Testis (tissue), 2 donors: ENCODE measurements at regions not wholly inside any gene's neighbourhood (a gene's known extent, or its start where the extent isn't known, plus 50 kb on each side); places are given as distances from the start of the nearest gene placed in this dataset.

ENCODE experiments used
- DNase-seq: peaks from one replicate; pipeline ENCODE4 v3.0.0-alpha.2; 2019
- H3K27ac ChIP-seq, 2 donors: fragments of 200-600 bp; sonication (generic); one replicate each; pipeline ENCODE4 v1.5.1; 2019
- H3K27me3 ChIP-seq: fragments of 200-600 bp; sonication (generic); one replicate; pipeline ENCODE4 v1.5.1; 2019
- H3K36me3 ChIP-seq: fragments of 200-600 bp; sonication (generic); one replicate; pipeline ENCODE4 v1.5.1; 2017; ENCODE audit warnings: low read depth; ENCODE audit errors: missing control alignments
- H3K4me1 ChIP-seq: fragments of 200-600 bp; sonication (generic); one replicate; pipeline ENCODE4 v1.5.1; 2019
- H3K4me3 ChIP-seq, 2 donors: fragments of 200-600 bp; sonication (generic); one replicate each; pipeline ENCODE4 v1.5.1; 2017 to 2019
- H3K9me3 ChIP-seq: fragments of 200-600 bp; sonication (generic); one replicate; pipeline ENCODE4 v1.5.1; 2017
- CTCF ChIP-seq, 3 experiments: fragments of 450-650 bp in 2 of 3; fragments of 200-600 bp in 1 of 3; sonication (generic) in 1 of 3; IDR thresholded peaks; one replicate each; pipeline ENCODE4 v1.5.1; 2016 to 2019; ENCODE audit warnings: antibody characterized with exemption in 3 of 3, mild to moderate bottlenecking in 2 of 3, moderate library complexity in 1 of 3
- POLR2A ChIP-seq: fragments of 450-650 bp; IDR thresholded peaks from one replicate; pipeline ENCODE4 v1.6.1; 2017; ENCODE audit warnings: antibody characterized with exemption, mild to moderate bottlenecking, moderate library complexity
- WGBS, 2 donors: methylation state at CpG; one replicate each; pipeline ENCODE4 v1.1.5; 2018; 5-methylcytosine and 5-hydroxymethylcytosine counted together
- intact Hi-C: fragments of 100-400 bp; cut with DNase I; formaldehyde crosslinking; loops from one replicate; pipeline ENCODE4 v1.15.1; 2023; ENCODE audit warnings: low total_unique reads

- TF ChIP-seq CTCF (IDR thresholded peaks at IDR 0.05): no peak
- no peak for TF ChIP-seq POLR2A
- Histone ChIP-seq H3K27ac (no peak overlapping the region), H3K9me3 (no peaks in the 10 kb centered on the region), H3K4me3 (no peak overlapping the region), H3K36me3 (no peaks in the 10 kb centered on the region), H3K27me3 (no peaks in the 10 kb centered on the region), H3K4me1 (no peaks in the 10 kb centered on the region)
- DNase-seq: no peak
- intact Hi-C loops: no loop called here
- 77 to 84% methylated on average over 7 of the region's 7 CpGs for WGBS, 2 donors
These were observed 85.6 kb downstream of the ZNF330 start for GRCh38 chr4:141306331-141306730.

GRCh38 chr4:141307241-141307689, 86.6 kb downstream of the ZNF330 start:
- Histone ChIP-seq H3K4me3 (no peak overlapping the region), H3K27me3 (no peaks in the 10 kb centered on the region), H3K9me3 (no peaks in the 10 kb centered on the region), H3K27ac (no peak overlapping the region), H3K4me1 (no peaks in the 10 kb centered on the region), H3K36me3 (no peaks in the 10 kb centered on the region)
- peak; percentile 24 to 59 (median 50) for TF ChIP-seq CTCF (IDR thresholded peaks at IDR 0.05)
- TF ChIP-seq POLR2A: no peak
- 43 to 65% methylated on average over 5 of the region's 5 CpGs for WGBS, 2 donors
- intact Hi-C loops: no loop called here
- peak; percentile 60 for DNase-seq

- no peaks in the 10 kb centered on the region for H3K27me3 ChIP-seq
- no peak overlapping the region for H3K27ac ChIP-seq
- TF ChIP-seq CTCF (IDR thresholded peaks at IDR 0.05) (no peak), POLR2A (no peak)
- H3K36me3 ChIP-seq: no peaks in the 10 kb centered on the region
- H3K4me1 ChIP-seq: no peaks in the 10 kb centered on the region
- WGBS, 2 donors: 84 to 96% methylated on average over 3 of the region's 3 CpGs
- no peaks in the 10 kb centered on the region for H3K9me3 ChIP-seq
- no peak for DNase-seq
- no peak overlapping the region for H3K4me3 ChIP-seq
- intact Hi-C loops: no loop called here
These were observed 89.2 kb downstream of the ZNF330 start for GRCh38 chr4:141309874-141310273.

- no peak overlapping the region for H3K4me3 ChIP-seq
- no peaks in the 10 kb centered on the region for H3K4me1 ChIP-seq
- intact Hi-C loops: no loop called here
- DNase-seq: no peak
- WGBS, 2 donors: 77 to 87% methylated on average over 5 of the region's 5 CpGs
- no peaks in the 10 kb centered on the region for H3K27me3 ChIP-seq
- TF ChIP-seq CTCF (IDR thresholded peaks at IDR 0.05) (no peak), POLR2A (no peak)
- H3K27ac ChIP-seq: no peak overlapping the region
- no peaks in the 10 kb centered on the region for H3K36me3 ChIP-seq
- no peaks in the 10 kb centered on the region for H3K9me3 ChIP-seq
These were observed 90.8 kb downstream of the ZNF330 start for GRCh38 chr4:141311246-141312204.

- no peak overlapping the region for H3K4me3 ChIP-seq
- 46 to 98% methylated on average over 1 of the region's 1 CpG for WGBS, 2 donors
- H3K36me3 ChIP-seq: no peaks in the 10 kb centered on the region
- intact Hi-C loops: no loop called here
- H3K27ac ChIP-seq: no peak overlapping the region
- no peak for DNase-seq
- no peaks in the 10 kb centered on the region for H3K4me1 ChIP-seq
- no peaks in the 10 kb centered on the region for H3K27me3 ChIP-seq
- no peaks in the 10 kb centered on the region for H3K9me3 ChIP-seq
- no peak for TF ChIP-seq CTCF (IDR thresholded peaks at IDR 0.05)
- TF ChIP-seq POLR2A: no peak
These were observed 93.9 kb downstream of the ZNF330 start for GRCh38 chr4:141314627-141315026.
